ENCODE measurements at regions not wholly inside any gene's neighbourhood (a gene's known extent, or its start where the extent isn't known, plus 50 kb on each side); places are given as distances from the start of the nearest gene placed in this dataset.

DNA sequence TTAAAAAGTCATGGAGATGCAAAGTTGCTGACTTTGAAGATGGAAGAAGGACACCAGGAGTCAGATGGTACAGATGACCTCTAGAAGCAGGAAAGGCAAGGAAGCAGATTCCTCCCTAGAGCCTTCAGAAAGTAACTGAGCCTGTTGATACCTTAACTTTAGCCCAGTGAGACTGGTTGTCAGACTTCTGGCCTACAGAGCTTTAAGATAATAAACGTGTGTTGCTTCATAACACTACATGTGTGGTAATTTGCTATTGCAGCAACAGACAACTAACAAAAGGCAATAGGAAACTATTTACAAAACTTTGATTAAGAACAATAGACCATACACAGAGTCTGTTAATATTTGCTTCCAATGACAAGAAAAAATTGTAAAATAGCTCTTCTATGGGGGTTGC lies 102.0 kb upstream of the USP38 start:
- DNase-seq (ENCODE audit: low spot score), result no peak

GRCh38 chr4:143083756-143084472 lies 100.8 kb upstream of the USP38 start:
- DNase-seq (ENCODE audit: low spot score), result no peak

DNA sequence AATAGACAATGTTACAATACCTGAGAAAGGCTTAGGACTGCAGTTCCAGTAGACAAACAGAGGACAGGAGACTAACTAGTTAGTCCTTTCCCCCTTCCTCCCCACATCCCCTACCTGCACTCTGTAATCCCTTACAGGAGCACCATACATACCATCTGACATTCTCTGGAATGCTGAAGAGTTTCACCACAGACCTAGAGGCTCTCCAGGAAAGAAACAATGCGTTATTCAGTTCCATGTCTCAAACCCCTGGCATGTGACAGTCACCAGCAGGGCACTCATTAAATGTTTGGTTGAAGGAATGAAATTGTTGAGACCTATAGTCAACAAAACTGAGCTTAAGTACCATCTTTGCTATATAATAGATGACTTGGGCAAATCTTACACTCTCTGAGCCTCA lies 100.2 kb upstream of the USP38 start:
- DNase-seq (ENCODE audit: low spot score), result no peak

DNA sequence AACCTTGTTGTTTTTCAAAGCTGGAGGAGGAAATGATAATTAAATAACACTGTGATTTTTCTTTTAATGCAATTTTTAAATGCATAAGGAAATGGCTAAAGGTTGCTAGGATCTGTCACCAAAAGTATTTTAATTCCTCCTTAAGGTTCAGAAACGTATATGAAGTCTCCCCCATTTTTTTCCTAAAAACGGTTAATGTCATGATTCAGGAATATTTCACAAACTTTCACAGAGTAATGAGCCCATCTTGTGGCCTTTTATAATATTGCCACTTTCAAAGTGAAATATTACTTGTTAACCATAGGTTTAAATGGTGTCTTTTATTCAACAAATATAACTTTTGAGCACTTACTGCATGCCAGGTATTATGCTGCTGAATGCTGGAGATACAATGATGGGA lies 99.5 kb upstream of the USP38 start:
- DNase-seq (ENCODE audit: low spot score), result no peak

- no peak for DNase-seq (ENCODE audit: low spot score)
These were observed 99.1 kb upstream of the USP38 start for GRCh38 chr4:143085659-143086058.

- DNase-seq (ENCODE audit: low spot score), result no peak
These were observed 95.4 kb upstream of the USP38 start for GRCh38 chr4:143089291-143089690.

GRCh38 chr4:143089847-143090246 lies 94.9 kb upstream of the USP38 start:
- DNase-seq (ENCODE audit: low spot score), result no peak

GRCh38 chr4:143091862-143092261 lies 92.9 kb upstream of the USP38 start:
- DNase-seq (ENCODE audit: low spot score), result no peak

- DNase-seq (ENCODE audit: low spot score), result no peak
These were observed 89.3 kb upstream of the USP38 start for GRCh38 chr4:143095447-143095846.

DNA sequence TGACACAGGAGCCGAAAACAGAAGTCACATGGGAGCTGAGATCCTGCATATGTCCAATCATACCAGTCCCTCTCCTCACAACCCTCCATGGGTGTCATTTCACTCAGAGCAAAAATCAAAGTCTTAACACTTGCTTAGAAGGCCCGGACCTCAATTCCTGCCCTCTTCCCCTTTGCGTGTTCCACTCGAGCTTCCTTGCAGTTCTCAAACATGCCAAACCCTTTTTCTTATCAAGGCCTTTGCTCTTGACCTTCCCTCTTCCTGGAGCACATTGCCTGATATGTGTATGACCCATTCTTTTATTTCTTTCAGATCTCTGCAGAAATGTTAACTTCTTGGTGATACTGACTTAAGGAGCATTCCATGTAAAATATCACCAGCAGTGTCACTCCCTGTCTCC lies 87.0 kb upstream of the USP38 start:
- DNase-seq (ENCODE audit: low spot score), result no peak

DNA sequence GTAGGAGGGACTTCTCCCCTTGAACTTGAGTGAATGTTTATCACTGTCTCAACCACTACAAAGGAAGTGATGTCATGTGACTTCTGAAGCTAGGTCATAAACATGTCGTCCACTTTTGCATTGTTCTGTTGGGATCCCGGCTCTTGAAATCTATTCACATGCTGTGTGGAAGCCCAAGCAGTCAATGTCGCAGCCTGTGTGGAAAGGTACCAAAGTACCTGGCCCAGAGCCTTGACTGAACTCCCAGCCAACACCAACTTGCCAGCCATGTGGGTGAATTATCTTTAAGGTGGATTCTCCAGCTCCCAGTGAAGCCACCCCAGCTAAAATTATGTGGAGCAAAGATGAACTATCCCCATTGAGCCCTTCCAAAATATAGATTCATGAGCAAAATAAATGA lies 85.0 kb upstream of the USP38 start:
- no peak for DNase-seq (ENCODE audit: low spot score)

DNA sequence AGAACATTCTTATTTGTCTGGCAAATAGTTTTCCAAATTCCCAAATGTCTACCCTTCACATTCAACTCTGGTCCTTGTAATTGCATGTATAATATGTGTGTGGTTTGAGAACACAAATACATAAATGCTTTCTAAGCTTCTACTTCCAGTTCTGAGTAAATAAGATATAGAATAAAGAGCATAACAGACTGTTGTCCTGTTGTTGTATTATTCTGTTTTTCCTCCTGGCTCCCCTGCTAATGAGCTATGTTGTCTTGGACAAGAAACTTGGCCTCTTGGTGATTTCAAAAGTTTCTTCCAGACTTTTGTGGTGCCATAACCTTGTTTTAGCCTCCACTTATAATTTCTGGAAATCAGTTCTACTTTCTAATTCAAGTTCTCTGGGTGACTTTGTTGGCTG lies 75.3 kb upstream of the USP38 start:
- DNase-seq (ENCODE audit: low spot score), result no peak

DNA sequence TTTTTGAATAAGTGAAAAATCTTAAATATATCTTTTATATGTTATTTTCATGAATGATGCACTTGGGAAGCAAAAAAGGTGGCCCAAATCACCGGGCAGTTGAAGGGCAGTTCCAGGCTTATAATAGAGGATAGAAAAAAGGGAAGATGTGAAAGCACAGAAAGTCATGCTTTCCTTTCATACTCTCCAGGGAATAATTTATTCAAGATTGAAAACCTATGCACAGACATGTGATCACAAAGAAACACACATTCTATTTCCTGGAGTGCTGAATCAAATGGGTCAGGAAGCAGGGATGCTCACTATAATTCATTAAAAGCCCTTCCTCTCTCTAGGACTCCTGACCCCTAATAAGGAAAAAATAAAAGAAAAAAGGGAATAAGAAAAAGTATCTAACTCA lies 66.1 kb upstream of the USP38 start:
- no peak for DNase-seq (ENCODE audit: low spot score)

GRCh38 chr4:143127621-143128020 lies 57.1 kb upstream of the USP38 start:
- DNase-seq (ENCODE audit: low spot score), result no peak

DNA sequence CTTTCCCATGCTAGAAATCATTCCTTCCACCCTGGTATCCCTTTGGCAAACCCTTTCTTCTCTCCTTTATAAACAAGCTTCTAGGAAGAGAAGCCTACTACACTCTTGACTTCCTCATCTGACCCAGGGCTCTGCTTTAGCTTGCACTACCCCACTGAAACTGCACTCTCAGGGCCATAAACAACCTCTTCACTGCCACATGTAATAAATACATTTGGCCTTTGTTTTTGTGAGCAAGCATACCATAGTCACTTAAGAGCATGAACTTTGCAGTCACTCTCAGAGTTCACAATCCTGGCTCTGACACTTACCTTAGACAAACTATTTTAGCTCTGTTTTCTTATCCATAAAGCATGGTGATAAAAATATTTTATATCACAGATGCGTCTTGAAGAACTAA lies 50.7 kb upstream of the USP38 start:
- no peak for DNase-seq (ENCODE audit: low spot score)
